H1 (cell line): ENCODE measurements at regions not wholly inside any gene's neighbourhood (a gene's known extent, or its start where the extent isn't known, plus 50 kb on each side); places are given as distances from the start of the nearest gene placed in this dataset.

Source experiments
- ATF3 ChIP-seq: IDR thresholded peaks from 2 replicates; pipeline ENCODE4 v1.6.1; 2011; ENCODE audit warnings: low read depth, mild to moderate bottlenecking, low read length; ENCODE audit not compliant: insufficient read depth
- EGR1 ChIP-seq: IDR thresholded peaks from 2 replicates; pipeline ENCODE4 v1.6.1; 2011; ENCODE audit warnings: low read depth, low read length, borderline replicate concordance
- NRF1 ChIP-seq: IDR thresholded peaks from 2 replicates; pipeline ENCODE4 v1.6.1; 2011; ENCODE audit warnings: mild to moderate bottlenecking, low read depth, low read length, improper control_type of control experiment
- POLR2A ChIP-seq, 2 experiments: IDR thresholded peaks; 1 replicate in 1 of 2; 2 replicates in 1 of 2; pipeline ENCODE4 v1.6.1; 2011; ENCODE audit warnings: low read depth in 2 of 2, low read length in 2 of 2, mild to moderate bottlenecking in 2 of 2; ENCODE audit errors: control extremely low read depth in 1 of 2
- TCF12 ChIP-seq: IDR thresholded peaks from 2 replicates; pipeline ENCODE4 v1.6.1; 2011; ENCODE audit warnings: low read depth, mild to moderate bottlenecking, low read length

GRCh38 chr20:7682916-7683315 lies 257.3 kb downstream of the HAO1 start:
- TF ChIP-seq POLR2A (IDR thresholded peaks at IDR 0.05; ENCODE audit: control extremely low read depth in 1 of 2, low read depth in 2 of 2, low read length in 2 of 2) = no peak
- no peak for TF ChIP-seq TCF12
- TF ChIP-seq ATF3 = no peak
- no peak for TF ChIP-seq EGR1
- TF ChIP-seq NRF1 = no peak
